ENCODE measurements at regions not wholly inside any gene's neighbourhood (a gene's known extent, or its start where the extent isn't known, plus 50 kb on each side); places are given as distances from the start of the nearest gene placed in this dataset.
"Not testable (repeated sequence)": the region's sequence is repeated elsewhere in the genome, so short reads cannot be mapped to it uniquely, and the experiment has no call there.

- peak in 4 of 10 donors; percentile 3 to 73 (median 26) for DNase-seq
- intact Hi-C loops (cut with DNase I): no loop called here
Observed at GRCh38 chr10:131825960-131826650, 74.7 kb upstream of the PPP2R2D start.

- DNase-seq: peak in 4 of 10 donors; percentile 6 to 70 (median 48)
- intact Hi-C loops (cut with DNase I): no loop called here
Observed at GRCh38 chr10:131829156-131829930, 71.5 kb upstream of the PPP2R2D start.

- DNase-seq: peak in 5 of 10 donors; percentile 8 to 71 (median 49)
- intact Hi-C loops (cut with DNase I): no loop called here
Observed at GRCh38 chr10:131830446-131831130, 70.2 kb upstream of the PPP2R2D start.

GRCh38 chr10:131831561-131831960, 69.2 kb upstream of the PPP2R2D start:
- intact Hi-C loops (cut with DNase I): no loop called here
- DNase-seq: peak in 5 of 10 donors; percentile 3 to 76 (median 61)

GRCh38 chr10:131832056-131832685, 68.6 kb upstream of the PPP2R2D start:
- peak in 5 of 10 donors; percentile 2 to 74 (median 35) for DNase-seq
- intact Hi-C loops (cut with DNase I): no loop called here

GRCh38 chr10:131833013-131833412, 67.8 kb upstream of the PPP2R2D start:
- intact Hi-C loops (cut with DNase I): no loop called here
- DNase-seq: peak in 2 of 10 donors; percentile 17 to 46

GRCh38 chr10:131833446-131834080, 67.2 kb upstream of the PPP2R2D start:
- intact Hi-C loops (cut with DNase I): no loop called here
- DNase-seq: peak in 6 of 10 donors; percentile 1 to 62 (median 29)

- DNase-seq: peak in 4 of 10 donors; percentile 9 to 68 (median 51)
- intact Hi-C loops (cut with DNase I): no loop called here
Observed at GRCh38 chr10:131834152-131834810, 66.5 kb upstream of the PPP2R2D start.

GRCh38 chr10:131838966-131839742, 61.7 kb upstream of the PPP2R2D start:
- intact Hi-C loops (cut with DNase I): no loop called here

GRCh38 chr10:131839880-131840787, 60.7 kb upstream of the PPP2R2D start:
- intact Hi-C loops (cut with DNase I): not testable (repeated sequence)
- peak in 7 of 10 donors; percentile 6 to 83 (median 50) for DNase-seq

More at GRCh38 chr10:131838966-131839742, 61.7 kb upstream of the PPP2R2D start:
- DNase-seq: peak in 5 of 10 donors; percentile 4 to 50 (median 9)

GRCh38 chr10:131840788-131841118, 60.1 kb upstream of the PPP2R2D start:
- DNase-seq: no peak
- intact Hi-C loops (cut with DNase I): no loop called here

- DNase-seq: peak in 5 of 10 donors; percentile 2 to 67 (median 35)
- intact Hi-C loops (cut with DNase I): no loop called here
Observed at GRCh38 chr10:131841131-131841660, 59.6 kb upstream of the PPP2R2D start.

- DNase-seq: peak in 6 of 10 donors; percentile 4 to 81 (median 34)
- intact Hi-C loops (cut with DNase I): no loop called here
Observed at GRCh38 chr10:131841661-131842139, 59.1 kb upstream of the PPP2R2D start.

GRCh38 chr10:131842351-131843088, 58.3 kb upstream of the PPP2R2D start:
- intact Hi-C loops (cut with DNase I): no loop called here
- DNase-seq: peak in 6 of 10 donors; percentile 5 to 72 (median 36)

GRCh38 chr10:131843089-131843595, 57.7 kb upstream of the PPP2R2D start:
- intact Hi-C loops (cut with DNase I): no loop called here
- DNase-seq: peak in 4 of 10 donors; percentile 3 to 69 (median 26)

- intact Hi-C loops (cut with DNase I): no loop called here
- DNase-seq: peak in 4 of 10 donors; percentile 3 to 56 (median 30)
Observed at GRCh38 chr10:131843881-131844284, 56.9 kb upstream of the PPP2R2D start.

Measured in posterior cingulate gyrus (tissue), 11 donors.